Body of pancreas (tissue), 4 donors: ENCODE measurements at regions not wholly inside any gene's neighbourhood (a gene's known extent, or its start where the extent isn't known, plus 50 kb on each side); places are given as distances from the start of the nearest gene placed in this dataset.

ENCODE experiments used
- POLR2A ChIP-seq, 3 donors: fragments of 450-650 bp; IDR thresholded peaks; one replicate each; pipeline ENCODE4 v1.6.1; 2016; ENCODE audit warnings: antibody characterized with exemption in 3 of 3, mild to moderate bottlenecking in 2 of 3
- TF ChIP-seq, protein P1 (sequence below), 7 experiments: fragments of 450-650 bp in 4 of 7; fragments of 200-600 bp in 3 of 7; sonication (generic) in 3 of 7; IDR thresholded peaks; one replicate each; pipeline ENCODE4 v1.5.1; 2016 to 2019; ENCODE audit warnings: antibody characterized with exemption in 7 of 7

DNA sequence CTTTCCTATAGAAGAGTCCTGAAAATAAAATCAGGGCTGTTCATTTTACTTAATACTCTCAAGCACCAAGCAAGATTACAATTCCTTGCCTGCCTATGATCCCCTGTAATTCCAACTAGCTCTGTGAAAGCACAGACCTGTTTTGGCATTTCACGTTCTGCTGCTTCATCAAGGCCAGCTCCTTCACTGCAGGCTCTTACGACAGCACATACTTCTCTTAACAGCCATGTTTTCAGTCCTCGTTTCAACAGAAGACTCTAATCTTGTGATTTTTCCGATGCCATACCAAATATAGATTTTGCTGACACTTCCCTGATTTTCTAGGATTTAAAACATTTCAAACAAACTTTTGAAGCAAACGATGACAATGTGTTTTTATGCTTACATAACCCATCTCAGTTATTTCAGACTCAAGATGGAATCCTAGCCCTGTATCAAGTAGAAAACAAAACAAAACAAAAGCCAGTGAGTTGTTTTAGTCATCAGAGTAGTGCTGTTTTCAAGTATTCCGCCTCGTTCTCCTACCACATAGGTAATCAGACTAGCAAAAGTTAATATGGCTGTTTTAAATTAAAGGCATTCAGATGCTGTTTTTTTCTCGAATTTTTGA lies 616.5 kb upstream of the CITED2 start:
- TF ChIP-seq, protein P1, sequence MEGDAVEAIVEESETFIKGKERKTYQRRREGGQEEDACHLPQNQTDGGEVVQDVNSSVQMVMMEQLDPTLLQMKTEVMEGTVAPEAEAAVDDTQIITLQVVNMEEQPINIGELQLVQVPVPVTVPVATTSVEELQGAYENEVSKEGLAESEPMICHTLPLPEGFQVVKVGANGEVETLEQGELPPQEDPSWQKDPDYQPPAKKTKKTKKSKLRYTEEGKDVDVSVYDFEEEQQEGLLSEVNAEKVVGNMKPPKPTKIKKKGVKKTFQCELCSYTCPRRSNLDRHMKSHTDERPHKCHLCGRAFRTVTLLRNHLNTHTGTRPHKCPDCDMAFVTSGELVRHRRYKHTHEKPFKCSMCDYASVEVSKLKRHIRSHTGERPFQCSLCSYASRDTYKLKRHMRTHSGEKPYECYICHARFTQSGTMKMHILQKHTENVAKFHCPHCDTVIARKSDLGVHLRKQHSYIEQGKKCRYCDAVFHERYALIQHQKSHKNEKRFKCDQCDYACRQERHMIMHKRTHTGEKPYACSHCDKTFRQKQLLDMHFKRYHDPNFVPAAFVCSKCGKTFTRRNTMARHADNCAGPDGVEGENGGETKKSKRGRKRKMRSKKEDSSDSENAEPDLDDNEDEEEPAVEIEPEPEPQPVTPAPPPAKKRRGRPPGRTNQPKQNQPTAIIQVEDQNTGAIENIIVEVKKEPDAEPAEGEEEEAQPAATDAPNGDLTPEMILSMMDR (IDR thresholded peaks at IDR 0.05) = no peak
- TF ChIP-seq POLR2A (IDR thresholded peaks at IDR 0.05) = no peak
